HG03460 (cell line): ENCODE measurements at regions not wholly inside any gene's neighbourhood (a gene's known extent, or its start where the extent isn't known, plus 50 kb on each side); places are given as distances from the start of the nearest gene placed in this dataset.
"Not testable (repeated sequence)": the region's sequence is repeated elsewhere in the genome, so short reads cannot be mapped to it uniquely, and the experiment has no call there.

Experiments used
- ATAC-seq: cut with Tn5 transposase; IDR thresholded peaks from one replicate; pipeline ENCODE4 v1.9.1; 2021; ENCODE audit not compliant: unreplicated experiment

DNA sequence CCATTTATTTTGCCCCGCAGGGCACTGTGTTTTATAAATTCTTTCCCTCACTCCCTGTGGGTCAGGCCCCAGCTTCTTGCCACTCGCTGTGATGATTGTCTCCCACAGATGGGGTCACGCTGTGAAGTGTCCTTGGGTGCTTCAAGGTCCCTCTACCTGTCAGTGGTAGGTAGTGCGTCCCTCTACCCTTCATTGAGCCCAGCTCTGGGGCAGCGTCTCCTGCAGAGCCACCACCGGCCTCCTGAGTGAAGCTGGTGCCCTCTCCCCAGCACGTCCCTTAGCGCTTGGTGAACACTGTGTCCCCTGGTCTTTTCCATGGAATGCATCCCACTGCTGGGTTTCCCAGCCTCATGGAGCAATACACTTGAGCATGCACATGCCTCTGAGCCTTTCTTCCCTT, 108.2 kb downstream of the NRN1 start:
- no peak for ATAC-seq

- no peak for ATAC-seq
Observed at GRCh38 chr6:5898102-5898501, 108.6 kb downstream of the NRN1 start.

- no peak for ATAC-seq
Observed at GRCh38 chr6:5896476-5897200, 110.1 kb downstream of the NRN1 start.

GRCh38 chr6:5894357-5894756, 112.4 kb downstream of the NRN1 start:
- ATAC-seq, result no peak

DNA sequence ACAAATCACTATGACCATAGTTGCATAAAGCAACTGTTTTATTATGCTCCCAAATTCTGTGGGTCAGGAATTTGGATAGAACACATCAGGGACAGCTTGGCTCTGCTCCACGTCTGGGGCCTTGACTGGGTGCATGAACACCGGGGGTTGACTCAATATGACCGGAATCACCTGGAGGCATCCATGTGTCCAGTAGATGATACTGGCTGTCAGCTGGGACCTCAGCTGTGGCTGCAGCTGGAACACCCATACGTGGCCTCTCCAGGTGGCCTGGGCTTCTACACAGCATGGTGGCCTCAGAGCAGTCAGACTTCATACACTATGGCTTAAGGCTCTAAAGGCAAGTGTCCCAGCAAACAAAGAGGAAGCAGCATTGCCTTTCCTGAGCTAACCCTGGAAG, 113.4 kb downstream of the NRN1 start:
- no peak for ATAC-seq

DNA sequence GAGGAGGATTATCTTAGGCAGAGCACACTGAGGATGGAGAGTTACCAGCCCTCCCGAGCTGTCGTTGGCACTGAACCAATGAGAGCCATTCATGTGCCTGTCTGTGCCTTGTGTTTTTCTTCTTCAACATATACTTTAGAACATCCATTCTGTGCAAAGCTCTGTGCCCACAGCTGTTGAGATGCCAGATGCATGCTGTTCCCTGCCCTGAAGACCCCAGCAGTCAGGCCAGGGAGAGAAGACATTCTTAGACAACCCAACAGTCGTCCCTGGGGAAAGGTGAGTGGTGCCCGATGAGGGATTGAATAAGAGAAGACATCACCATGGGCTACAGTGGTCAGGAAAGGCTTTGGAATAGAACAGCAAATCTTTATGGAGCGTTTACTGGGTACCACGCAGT, 114.1 kb downstream of the NRN1 start:
- no peak for ATAC-seq

DNA sequence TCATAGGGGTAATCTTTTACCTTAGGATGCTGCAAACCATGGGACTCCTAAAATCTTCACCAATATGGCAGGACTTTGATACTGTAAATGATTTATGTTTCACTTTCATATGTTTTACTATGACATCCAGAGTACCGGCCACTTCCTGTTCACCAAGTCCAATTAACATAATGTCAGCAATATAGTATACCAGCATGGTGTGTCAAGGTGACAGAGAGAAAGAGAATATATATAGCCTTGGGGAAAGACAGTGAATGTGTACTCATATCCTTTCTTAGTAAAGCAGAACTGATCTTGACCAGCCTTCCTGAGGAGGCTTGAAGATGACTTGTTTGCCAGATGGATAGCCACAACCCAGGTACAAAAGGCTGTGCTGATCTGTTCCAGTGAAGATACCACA, 127.9 kb downstream of the NRN1 start:
- no peak for ATAC-seq

- no peak for ATAC-seq
Observed at GRCh38 chr6:5876076-5876475, 130.6 kb downstream of the NRN1 start.

DNA sequence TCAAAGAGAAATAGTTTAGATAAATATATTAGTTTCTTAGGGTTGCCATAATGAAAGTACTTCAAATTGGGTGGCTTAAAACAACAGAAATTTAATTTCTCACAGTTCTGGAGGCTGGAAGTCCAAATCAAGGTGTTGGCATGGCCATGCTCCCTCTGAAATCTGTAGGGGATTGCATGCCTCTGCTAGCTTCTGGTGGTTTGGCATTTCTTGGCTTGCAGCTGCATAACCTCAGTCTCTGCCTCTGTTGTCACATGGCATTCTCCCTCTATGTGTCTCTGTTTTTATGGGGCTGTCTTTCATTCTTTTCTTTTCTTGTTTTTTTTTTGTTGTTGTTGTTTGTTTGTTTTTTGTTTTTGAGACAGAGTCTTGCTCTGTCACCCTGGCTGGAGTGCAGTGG, 132.7 kb downstream of the NRN1 start:
- ATAC-seq, result not testable (repeated sequence)

- ATAC-seq, result no peak
Observed at GRCh38 chr6:5871296-5871695, 135.4 kb downstream of the NRN1 start.

- no peak for ATAC-seq
Observed at GRCh38 chr6:5869676-5870075, 137.0 kb downstream of the NRN1 start.

GRCh38 chr6:5869261-5869660, 137.5 kb downstream of the NRN1 start:
- no peak for ATAC-seq

- ATAC-seq, result no peak
Observed at GRCh38 chr6:5866547-5867051, 140.1 kb downstream of the NRN1 start.

DNA sequence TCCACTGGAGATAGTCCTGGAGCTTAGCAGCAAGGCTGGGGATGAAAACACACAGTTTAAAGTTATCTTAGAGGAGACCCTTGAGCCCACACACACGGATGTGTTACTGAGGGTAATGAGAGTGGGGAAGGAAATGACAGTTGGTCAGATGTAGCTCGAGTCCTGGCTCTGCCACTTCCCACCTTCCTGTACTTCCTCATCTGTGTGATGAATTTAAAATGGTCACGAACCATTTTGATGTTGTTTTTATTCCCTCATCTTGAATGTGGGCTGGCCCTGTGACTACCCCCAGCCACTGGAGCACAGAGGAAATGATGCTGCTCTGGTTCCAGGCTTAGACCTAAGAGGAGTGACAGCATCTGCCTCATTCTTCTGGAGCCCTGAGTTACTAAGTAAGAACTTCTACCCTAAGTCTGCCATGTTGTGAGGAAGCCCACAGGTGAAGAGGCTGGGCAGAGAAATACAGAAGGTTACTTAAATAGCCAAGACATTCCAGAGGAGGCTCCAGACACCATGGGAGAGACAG, 141.2 kb downstream of the NRN1 start:
- no peak for ATAC-seq

DNA sequence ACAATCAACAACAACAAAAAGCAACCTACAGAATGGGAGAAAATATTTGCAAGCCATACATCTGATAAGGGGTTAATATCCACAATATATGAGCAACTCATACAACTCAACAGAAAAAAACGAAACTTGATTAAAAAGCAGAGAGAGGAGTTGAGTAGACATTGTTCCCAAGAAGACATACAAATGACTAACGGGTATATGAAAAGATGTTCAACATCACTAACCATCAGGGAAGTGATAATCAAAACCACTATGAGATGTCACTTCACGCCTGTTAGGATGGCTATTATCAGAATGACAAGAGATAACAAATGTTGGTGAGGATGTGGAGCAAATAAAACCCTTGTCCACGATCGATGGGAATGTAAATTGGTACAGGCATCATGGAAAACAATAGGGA, 145.9 kb downstream of the NRN1 start:
- no peak for ATAC-seq

GRCh38 chr6:5855787-5856470, 150.8 kb downstream of the NRN1 start:
- ATAC-seq, result no peak

DNA sequence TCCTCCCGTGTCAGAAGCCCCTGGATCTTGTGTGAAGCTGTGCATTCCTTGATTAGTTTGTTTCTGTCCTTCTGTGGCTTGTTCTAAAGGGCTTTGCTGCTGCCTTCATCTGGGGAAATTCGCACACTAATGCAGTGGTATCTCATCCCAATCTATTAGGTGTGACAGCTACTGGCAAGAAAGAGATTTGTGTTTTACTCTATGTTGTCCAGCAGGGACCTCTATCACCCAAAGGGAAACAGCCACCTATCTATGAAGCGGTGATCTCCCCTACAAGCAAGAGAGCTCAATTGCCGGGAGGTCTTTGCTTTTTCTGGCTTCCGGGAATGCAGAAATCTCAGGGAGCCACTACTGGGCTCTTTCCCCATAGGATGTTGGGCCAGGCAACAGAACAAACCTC, 151.8 kb downstream of the NRN1 start:
- ATAC-seq, result no peak

GRCh38 chr6:5851261-5851757, 155.4 kb downstream of the NRN1 start:
- peak; percentile 74 for ATAC-seq

GRCh38 chr6:5850848-5851255, 155.9 kb downstream of the NRN1 start:
- peak; percentile 11 for ATAC-seq

GRCh38 chr6:5846889-5847288, 159.8 kb downstream of the NRN1 start:
- ATAC-seq, result no peak

DNA sequence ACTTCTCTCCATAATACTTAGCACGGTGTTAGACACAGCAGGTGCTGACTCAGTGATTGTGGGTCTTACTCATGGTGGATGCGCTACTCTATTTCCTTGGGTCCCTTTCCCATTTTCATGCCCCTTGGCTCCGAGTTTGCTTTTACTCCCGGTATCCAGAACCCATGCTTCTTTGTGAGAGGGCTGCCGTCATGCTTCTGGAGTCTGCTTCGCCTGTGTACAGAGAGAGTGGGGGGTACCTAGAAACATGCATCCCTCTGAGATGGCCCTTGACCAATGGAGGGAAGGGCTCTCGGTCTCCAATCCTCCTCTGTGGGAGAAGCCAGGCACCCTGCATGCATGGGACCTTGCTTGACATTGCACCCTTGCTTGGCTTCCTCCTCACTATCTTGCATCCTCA, 160.4 kb downstream of the NRN1 start:
- ATAC-seq, result no peak

DNA sequence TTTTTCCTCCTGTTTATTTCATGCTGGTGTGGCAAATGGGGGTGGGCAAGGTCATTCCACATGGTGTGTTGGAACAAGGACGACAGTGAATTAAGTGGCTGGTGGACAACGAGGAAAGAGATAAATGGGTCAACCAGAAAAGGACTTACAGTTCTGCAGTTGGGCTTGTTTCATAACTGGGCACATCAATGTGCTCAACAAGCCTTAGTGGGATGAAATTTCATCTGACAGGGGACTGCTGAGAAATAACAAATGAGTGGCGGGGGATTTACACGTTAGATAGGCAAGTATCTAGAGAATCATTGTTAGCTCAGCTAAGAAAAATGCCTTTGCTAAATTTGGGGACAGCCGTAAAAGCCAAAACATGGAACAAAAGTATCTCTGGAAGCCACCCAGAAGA, 163.6 kb downstream of the NRN1 start:
- no peak for ATAC-seq
